PC-3 (cell line): ENCODE measurements at regions not wholly inside any gene's neighbourhood (a gene's known extent, or its start where the extent isn't known, plus 50 kb on each side); places are given as distances from the start of the nearest gene placed in this dataset.

Experiments used
- EZH2 ChIP-seq: fragments of 300-600 bp; sonication (generic); IDR thresholded peaks from one replicate; pipeline ENCODE4 v1.6.1; 2017; ENCODE audit warnings: antibody characterized with exemption, mild to moderate bottlenecking, low read length; ENCODE audit not compliant: unreplicated experiment
- TF ChIP-seq, protein P1 (sequence below): fragments of 300-600 bp; sonication (generic); conservative IDR thresholded peaks from 2 replicates; pipeline ENCODE4 v1.5.1; 2017; ENCODE audit warnings: antibody characterized with exemption, low read depth, mild to moderate bottlenecking, low read length

- TF ChIP-seq, protein P1, sequence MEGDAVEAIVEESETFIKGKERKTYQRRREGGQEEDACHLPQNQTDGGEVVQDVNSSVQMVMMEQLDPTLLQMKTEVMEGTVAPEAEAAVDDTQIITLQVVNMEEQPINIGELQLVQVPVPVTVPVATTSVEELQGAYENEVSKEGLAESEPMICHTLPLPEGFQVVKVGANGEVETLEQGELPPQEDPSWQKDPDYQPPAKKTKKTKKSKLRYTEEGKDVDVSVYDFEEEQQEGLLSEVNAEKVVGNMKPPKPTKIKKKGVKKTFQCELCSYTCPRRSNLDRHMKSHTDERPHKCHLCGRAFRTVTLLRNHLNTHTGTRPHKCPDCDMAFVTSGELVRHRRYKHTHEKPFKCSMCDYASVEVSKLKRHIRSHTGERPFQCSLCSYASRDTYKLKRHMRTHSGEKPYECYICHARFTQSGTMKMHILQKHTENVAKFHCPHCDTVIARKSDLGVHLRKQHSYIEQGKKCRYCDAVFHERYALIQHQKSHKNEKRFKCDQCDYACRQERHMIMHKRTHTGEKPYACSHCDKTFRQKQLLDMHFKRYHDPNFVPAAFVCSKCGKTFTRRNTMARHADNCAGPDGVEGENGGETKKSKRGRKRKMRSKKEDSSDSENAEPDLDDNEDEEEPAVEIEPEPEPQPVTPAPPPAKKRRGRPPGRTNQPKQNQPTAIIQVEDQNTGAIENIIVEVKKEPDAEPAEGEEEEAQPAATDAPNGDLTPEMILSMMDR = no peak
- TF ChIP-seq EZH2 = no peak
These were observed 282.8 kb upstream of the TENM3 start for GRCh38 chr4:181960384-181960783.
